ENCODE measurements at regions not wholly inside any gene's neighbourhood (a gene's known extent, or its start where the extent isn't known, plus 50 kb on each side); places are given as distances from the start of the nearest gene placed in this dataset.

DNA sequence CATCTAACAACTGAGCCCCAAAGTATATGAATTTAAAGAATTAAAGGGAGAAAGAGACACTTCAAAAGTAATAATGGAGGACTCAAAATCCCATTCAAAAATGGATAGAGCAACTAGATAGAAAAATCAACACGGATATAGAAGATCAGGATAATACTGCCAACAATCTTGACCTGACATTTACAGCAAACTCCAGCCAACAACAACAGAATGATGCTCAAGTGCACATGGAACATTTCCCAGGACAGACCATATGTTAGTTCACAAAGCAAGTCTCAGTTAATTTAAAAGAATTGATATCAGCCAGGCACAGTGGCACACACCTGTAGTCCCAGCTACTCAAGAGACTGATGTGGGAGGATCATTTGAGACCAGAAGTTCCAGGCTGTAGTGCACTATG lies 72.0 kb upstream of the SMARCAD1 start:
- Mint-ChIP-seq H3K9me3 (peaks cover 3% of the 10 kb centered on the region), H3K36me3 (ENCODE audit: low read depth) (peaks cover 32% of the 10 kb centered on the region), H3K27ac (no peak overlapping the region), H3K4me3 (no peak overlapping the region), H3K27me3 (ENCODE audit: insufficient read depth) (no peaks in the 10 kb centered on the region), H3K4me1 (peaks cover 8% of the 10 kb centered on the region)
- Histone ChIP-seq H3K4me3 (ENCODE audit: low read length) (no peak overlapping the region), H3K36me3 (ENCODE audit: control insufficient read depth, insufficient read depth, low read length) (peaks cover 17% of the 10 kb centered on the region), H3K27me3 (ENCODE audit: control insufficient read depth, insufficient read depth, low read length, poor library complexity, severe bottlenecking) (no peaks in the 10 kb centered on the region), H3K27ac (ENCODE audit: low read depth, low read length) (no peak overlapping the region), H3K4me1 (ENCODE audit: control insufficient read depth, insufficient read depth, low read length) (no peaks in the 10 kb centered on the region), H3K9ac (ENCODE audit: extremely low read depth, low read length, poor library complexity, severe bottlenecking) (no peak overlapping the region), H3K9me3 (ENCODE audit: control insufficient read depth, low read length) (peaks cover 7% of the 10 kb centered on the region)
- WGBS, 2 experiments (ENCODE audit: insufficient coverage in 1 of 2, insufficient read length in 1 of 2), result 88 to 96% methylated on average over 1 of the region's 1 CpG
- DNase-seq, result no peak
- TF ChIP-seq, protein P1, sequence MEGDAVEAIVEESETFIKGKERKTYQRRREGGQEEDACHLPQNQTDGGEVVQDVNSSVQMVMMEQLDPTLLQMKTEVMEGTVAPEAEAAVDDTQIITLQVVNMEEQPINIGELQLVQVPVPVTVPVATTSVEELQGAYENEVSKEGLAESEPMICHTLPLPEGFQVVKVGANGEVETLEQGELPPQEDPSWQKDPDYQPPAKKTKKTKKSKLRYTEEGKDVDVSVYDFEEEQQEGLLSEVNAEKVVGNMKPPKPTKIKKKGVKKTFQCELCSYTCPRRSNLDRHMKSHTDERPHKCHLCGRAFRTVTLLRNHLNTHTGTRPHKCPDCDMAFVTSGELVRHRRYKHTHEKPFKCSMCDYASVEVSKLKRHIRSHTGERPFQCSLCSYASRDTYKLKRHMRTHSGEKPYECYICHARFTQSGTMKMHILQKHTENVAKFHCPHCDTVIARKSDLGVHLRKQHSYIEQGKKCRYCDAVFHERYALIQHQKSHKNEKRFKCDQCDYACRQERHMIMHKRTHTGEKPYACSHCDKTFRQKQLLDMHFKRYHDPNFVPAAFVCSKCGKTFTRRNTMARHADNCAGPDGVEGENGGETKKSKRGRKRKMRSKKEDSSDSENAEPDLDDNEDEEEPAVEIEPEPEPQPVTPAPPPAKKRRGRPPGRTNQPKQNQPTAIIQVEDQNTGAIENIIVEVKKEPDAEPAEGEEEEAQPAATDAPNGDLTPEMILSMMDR (conservative IDR thresholded peaks at IDR 0.05), result no peak

DNA sequence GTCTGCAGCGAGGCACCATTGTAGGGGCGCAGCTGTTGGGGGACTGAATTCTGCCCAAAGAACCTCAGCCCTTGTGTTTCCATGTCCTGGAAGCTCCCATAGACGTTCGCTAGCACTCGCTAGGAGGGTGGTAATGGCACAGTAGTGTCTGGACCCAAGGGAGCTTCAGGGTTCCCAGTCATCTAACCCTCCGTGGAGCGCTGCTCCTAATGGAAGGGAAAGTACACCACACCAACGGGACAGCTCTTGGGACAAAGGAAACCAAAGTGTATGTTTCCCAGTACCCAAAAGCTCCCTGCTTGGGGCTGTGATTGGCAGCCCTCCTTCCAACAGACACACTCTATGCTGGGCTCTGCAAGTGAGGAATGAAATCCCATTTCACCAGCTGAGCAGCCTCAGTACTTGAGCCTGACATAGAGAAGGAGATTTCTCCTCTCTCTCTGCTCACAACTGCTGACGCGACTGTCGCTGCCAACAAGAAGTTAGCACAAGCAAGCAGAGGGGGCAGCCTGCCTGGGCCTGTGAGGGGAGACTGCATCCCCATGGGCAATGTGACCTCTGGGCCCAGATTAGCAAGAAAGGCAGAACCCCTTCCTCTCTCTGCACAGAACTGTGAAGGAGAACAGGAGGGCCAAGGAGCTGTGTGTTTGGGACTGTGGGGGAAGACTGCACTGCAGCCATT lies 67.6 kb upstream of the SMARCAD1 start:
- Histone ChIP-seq H3K9me3 (ENCODE audit: control insufficient read depth, low read length) (peaks cover 17% of the 10 kb centered on the region), H3K9ac (ENCODE audit: extremely low read depth, low read length, poor library complexity, severe bottlenecking) (no peak overlapping the region), H3K4me1 (ENCODE audit: control insufficient read depth, insufficient read depth, low read length) (no peaks in the 10 kb centered on the region), H3K36me3 (ENCODE audit: control insufficient read depth, insufficient read depth, low read length) (peaks cover 1% of the 10 kb centered on the region), H3K27me3 (ENCODE audit: control insufficient read depth, insufficient read depth, low read length, poor library complexity, severe bottlenecking) (no peaks in the 10 kb centered on the region), H3K4me3 (ENCODE audit: low read length) (no peak overlapping the region), H3K27ac (ENCODE audit: low read depth, low read length) (no peak overlapping the region)
- TF ChIP-seq, protein P1 (conservative IDR thresholded peaks at IDR 0.05), result no peak
- H3K36me3 Mint-ChIP-seq (ENCODE audit: low read depth), result peaks cover 27% of the 10 kb centered on the region
- H3K27ac Mint-ChIP-seq, result no peak overlapping the region
- 93 to 96% methylated on average over 6 to 11 of the region's 11 CpGs for WGBS, 2 experiments (ENCODE audit: insufficient coverage in 1 of 2, insufficient read length in 1 of 2)
- no peak for DNase-seq
- H3K9me3 Mint-ChIP-seq, result peaks cover 8% of the 10 kb centered on the region
- H3K27me3 Mint-ChIP-seq (ENCODE audit: insufficient read depth), result no peaks in the 10 kb centered on the region
- H3K4me3 Mint-ChIP-seq, result no peak overlapping the region
- H3K4me1 Mint-ChIP-seq, result peaks cover 30% of the 10 kb centered on the region

DNA sequence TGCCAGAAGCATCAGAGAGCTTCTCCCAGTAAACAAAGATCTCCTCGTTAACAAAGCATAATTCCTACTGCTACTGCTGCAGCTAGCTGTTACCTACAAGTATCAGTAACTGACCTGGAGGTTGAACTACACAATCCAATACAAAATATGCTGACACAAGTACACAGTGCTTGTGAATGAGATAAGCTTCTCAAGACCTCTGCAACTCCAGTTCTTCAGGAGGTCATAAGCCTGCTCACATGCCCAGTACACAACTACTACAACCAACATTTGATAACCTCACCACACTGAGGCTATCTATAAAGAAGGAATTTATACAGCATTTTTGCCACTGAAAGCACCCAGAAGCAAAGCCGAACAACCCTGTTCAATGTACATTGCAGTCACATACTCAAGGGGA lies 66.7 kb upstream of the SMARCAD1 start:
- Histone ChIP-seq H3K9me3 (ENCODE audit: control insufficient read depth, low read length) (peaks cover 17% of the 10 kb centered on the region), H3K4me1 (ENCODE audit: control insufficient read depth, insufficient read depth, low read length) (no peaks in the 10 kb centered on the region), H3K27me3 (ENCODE audit: control insufficient read depth, insufficient read depth, low read length, poor library complexity, severe bottlenecking) (no peaks in the 10 kb centered on the region), H3K36me3 (ENCODE audit: control insufficient read depth, insufficient read depth, low read length) (no peaks in the 10 kb centered on the region), H3K4me3 (ENCODE audit: low read length) (no peak overlapping the region), H3K27ac (ENCODE audit: low read depth, low read length) (no peak overlapping the region), H3K9ac (ENCODE audit: extremely low read depth, low read length, poor library complexity, severe bottlenecking) (no peak overlapping the region)
- H3K4me1 Mint-ChIP-seq, result peaks cover 30% of the 10 kb centered on the region
- no peaks in the 10 kb centered on the region for H3K27me3 Mint-ChIP-seq (ENCODE audit: insufficient read depth)
- no peak overlapping the region for H3K4me3 Mint-ChIP-seq
- H3K9me3 Mint-ChIP-seq, result peaks cover 18% of the 10 kb centered on the region
- DNase-seq, result no peak
- H3K36me3 Mint-ChIP-seq (ENCODE audit: low read depth), result peaks cover 32% of the 10 kb centered on the region
- TF ChIP-seq, protein P1 (conservative IDR thresholded peaks at IDR 0.05), result no peak
- H3K27ac Mint-ChIP-seq, result no peak overlapping the region
- WGBS, 2 experiments (ENCODE audit: insufficient coverage in 1 of 2, insufficient read length in 1 of 2), result 93 to 100% methylated on average over 1 to 2 of the region's 2 CpGs
